ENCODE measurements at regions not wholly inside any gene's neighbourhood (a gene's known extent, or its start where the extent isn't known, plus 50 kb on each side); places are given as distances from the start of the nearest gene placed in this dataset.
A peak's percentile ranks its signal among the peaks of the same experiment; 100 is the strongest.

GRCh38 chr6:122063761-122064160 is 335.7 kb upstream of the HSF2 start:
- Histone ChIP-seq H3K9me3 (ENCODE audit: low read length) (no peaks in the 10 kb centered on the region), H3K27me3 (ENCODE audit: control insufficient read depth in 1 of 2, insufficient read depth in 2 of 2, low read length in 2 of 2) (0 out of 5 replicates have a peak, but pooled peaks cover 0 to 3% of the 10 kb centered on the region in 2 experiments), H3K4me2 (ENCODE audit: low read depth, low read length) (no peak overlapping the region), H3K27ac (ENCODE audit: extremely low read length, insufficient read depth, low read length) (no peak overlapping the region), H3K79me2 (ENCODE audit: insufficient read depth, low read length) (no peaks in the 10 kb centered on the region), H3K9ac (ENCODE audit: insufficient read depth, low read depth, low read length) (no peak overlapping the region), H3K36me3 (replicated peaks in 1 of 2; ENCODE audit: control insufficient read depth in 1 of 2, insufficient read depth in 2 of 2, low read length in 2 of 2) (no peaks in the 10 kb centered on the region), H3K4me1 (ENCODE audit: insufficient read depth, low read length) (no peaks in the 10 kb centered on the region), H4K20me1 (ENCODE audit: insufficient read depth, low read length) (no peaks in the 10 kb centered on the region), H3K4me3 (replicated peaks in 1 of 3; ENCODE audit: insufficient read depth in 1 of 3, low read depth in 2 of 3, low read length in 3 of 3) (no peak overlapping the region), H2AFZ (ENCODE audit: low read length) (no peak overlapping the region)
- BruUV-seq (replicated peaks) = no TSS peak
- WGBS (ENCODE audit: low lambda C conversion rate) = 36% methylated on average over 5 of the region's 5 CpGs
- ATAC-seq (no peak), DNase-seq (ENCODE audit: low spot score) (no peak), FAIRE-seq (no peak)
- intact Hi-C loops (cut with micrococcal nuclease; ENCODE audit: unreplicated experiment) = no loop called here
- ChIA-PET POLR2A (no interaction called here), CTCF (ENCODE audit: low intra/inter-chr PET ratio, low total read pairs) (no interaction called here)
- TF ChIP-seq XBP1 (CRISPR knock-in tag; IDR thresholded peaks at IDR 0.05) (no peak), ELF1 (CRISPR knock-in tag; IDR thresholded peaks at IDR 0.05) (no peak), ISL2 (CRISPR knock-in tag; IDR thresholded peaks at IDR 0.05) (no peak), ZNF563 (CRISPR knock-in tag; IDR thresholded peaks at IDR 0.05) (no peak), SMC3 (IDR thresholded peaks at IDR 0.05; ENCODE audit: low read length) (no peak), ZNF30 (CRISPR knock-in tag; IDR thresholded peaks at IDR 0.05) (no peak), PCBP1 (IDR thresholded peaks at IDR 0.05; ENCODE audit: borderline replicate concordance, low read depth, low read length) (no peak), MTF1 (CRISPR knock-in tag; IDR thresholded peaks at IDR 0.05) (no peak)
- in situ Hi-C loops (cut with HindIII; ENCODE audit: extremely low pct_ligation_motif_present, low pct_unique_long_range_greater_than_20kb) = no loop called here

GRCh38 chr6:122066200-122066599 is 333.3 kb upstream of the HSF2 start:
- no peak for TF ChIP-seq SIX4 (CRISPR knock-in tag; IDR thresholded peaks at IDR 0.05)
- peak; percentile 34 to 65 for TF ChIP-seq MAFK (conservative IDR thresholded peaks at IDR 0.05 in 1 of 2, IDR thresholded peaks at IDR 0.05 in 1 of 2; ENCODE audit: low read length in 2 of 2)
- no peak for TF ChIP-seq ZNF460 (CRISPR knock-in tag; IDR thresholded peaks at IDR 0.05; ENCODE audit: borderline replicate concordance)
- TF ChIP-seq NFIB (CRISPR knock-in tag; IDR thresholded peaks at IDR 0.05; ENCODE audit: borderline replicate concordance) = no peak
- TF ChIP-seq MAFF (IDR thresholded peaks at IDR 0.05; ENCODE audit: low read depth, low read length) = peak; percentile 46; the same call in 1 of the 2 replicates
- H3K36me3 ChIP-seq (replicated peaks in 1 of 2; ENCODE audit: control insufficient read depth in 1 of 2, insufficient read depth in 2 of 2, low read length in 2 of 2) = no peaks in the 10 kb centered on the region
- no peaks in the 10 kb centered on the region for H3K9me3 ChIP-seq (ENCODE audit: low read length)
- DNase-seq (ENCODE audit: low spot score) (no peak), FAIRE-seq (no peak), ATAC-seq (no peak)
- ChIA-PET CTCF (ENCODE audit: low intra/inter-chr PET ratio, low total read pairs) (no interaction called here), POLR2A (no interaction called here)
- no TSS peak for BruUV-seq (replicated peaks)
- in situ Hi-C loops (cut with HindIII; ENCODE audit: extremely low pct_ligation_motif_present, low pct_unique_long_range_greater_than_20kb) (no loop called here), intact Hi-C loops (cut with micrococcal nuclease; ENCODE audit: unreplicated experiment) (no loop called here)
- no peak overlapping the region for H3K4me3 ChIP-seq (replicated peaks in 1 of 3; ENCODE audit: insufficient read depth in 1 of 3, low read depth in 2 of 3, low read length in 3 of 3)
- H2AFZ ChIP-seq (ENCODE audit: low read length) = no peak overlapping the region
- H3K4me2 ChIP-seq (ENCODE audit: low read depth, low read length) = no peak overlapping the region
- H3K9ac ChIP-seq (ENCODE audit: insufficient read depth, low read depth, low read length) = no peak overlapping the region
- 0 out of 5 replicates have a peak, but pooled peaks cover 0 to 3% of the 10 kb centered on the region in 2 experiments for H3K27me3 ChIP-seq (ENCODE audit: control insufficient read depth in 1 of 2, insufficient read depth in 2 of 2, low read length in 2 of 2)
- H3K4me1 ChIP-seq (ENCODE audit: insufficient read depth, low read length) = no peaks in the 10 kb centered on the region
- no peak overlapping the region for H3K27ac ChIP-seq (ENCODE audit: extremely low read length, insufficient read depth, low read length)
- WGBS (ENCODE audit: low lambda C conversion rate) = 8% methylated on average over 4 of the region's 4 CpGs
- H3K79me2 ChIP-seq (ENCODE audit: insufficient read depth, low read length) = no peaks in the 10 kb centered on the region
- no peaks in the 10 kb centered on the region for H4K20me1 ChIP-seq (ENCODE audit: insufficient read depth, low read length)
